ENCODE measurements at regions not wholly inside any gene's neighbourhood (a gene's known extent, or its start where the extent isn't known, plus 50 kb on each side); places are given as distances from the start of the nearest gene placed in this dataset.

DNA sequence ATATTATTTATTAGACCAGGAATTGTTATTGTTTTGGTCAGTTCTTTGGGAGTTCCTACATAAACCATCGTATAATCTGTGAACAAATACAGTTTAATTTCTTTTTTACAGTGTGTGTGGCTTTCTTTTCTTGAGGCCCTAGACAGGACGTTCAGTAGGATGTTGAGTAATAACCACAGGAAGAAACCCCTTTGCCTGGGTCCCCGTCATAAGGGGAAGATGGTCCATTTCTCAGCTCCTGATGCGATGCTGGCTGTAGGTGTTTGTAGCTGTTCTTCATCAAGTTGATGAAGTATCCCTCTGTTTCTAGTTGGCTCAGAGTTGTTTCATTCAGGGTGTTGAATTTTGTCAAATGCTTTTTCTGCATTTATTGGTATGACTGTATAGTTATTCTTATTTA is 219.7 kb upstream of the ADARB2 start:
- peaks cover 0 to 2% (median 0%) of the 10 kb centered on the region in 4 donors for H3K9me3 ChIP-seq
- intact Hi-C loops (cut with DNase I), result no loop called here
- DNase-seq, result no peak
- H3K36me3 ChIP-seq, result no peaks in the 10 kb centered on the region
- 32 to 77% methylated on average over 4 of the region's 4 CpGs for WGBS, 2 donors
- H3K27me3 ChIP-seq, result no peaks in the 10 kb centered on the region
- TF ChIP-seq POLR2AphosphoS5 (IDR thresholded peaks at IDR 0.05) (no peak), POLR2A (IDR thresholded peaks at IDR 0.05) (no peak), EP300 (IDR thresholded peaks at IDR 0.05) (no peak)
- TF ChIP-seq, protein P1, sequence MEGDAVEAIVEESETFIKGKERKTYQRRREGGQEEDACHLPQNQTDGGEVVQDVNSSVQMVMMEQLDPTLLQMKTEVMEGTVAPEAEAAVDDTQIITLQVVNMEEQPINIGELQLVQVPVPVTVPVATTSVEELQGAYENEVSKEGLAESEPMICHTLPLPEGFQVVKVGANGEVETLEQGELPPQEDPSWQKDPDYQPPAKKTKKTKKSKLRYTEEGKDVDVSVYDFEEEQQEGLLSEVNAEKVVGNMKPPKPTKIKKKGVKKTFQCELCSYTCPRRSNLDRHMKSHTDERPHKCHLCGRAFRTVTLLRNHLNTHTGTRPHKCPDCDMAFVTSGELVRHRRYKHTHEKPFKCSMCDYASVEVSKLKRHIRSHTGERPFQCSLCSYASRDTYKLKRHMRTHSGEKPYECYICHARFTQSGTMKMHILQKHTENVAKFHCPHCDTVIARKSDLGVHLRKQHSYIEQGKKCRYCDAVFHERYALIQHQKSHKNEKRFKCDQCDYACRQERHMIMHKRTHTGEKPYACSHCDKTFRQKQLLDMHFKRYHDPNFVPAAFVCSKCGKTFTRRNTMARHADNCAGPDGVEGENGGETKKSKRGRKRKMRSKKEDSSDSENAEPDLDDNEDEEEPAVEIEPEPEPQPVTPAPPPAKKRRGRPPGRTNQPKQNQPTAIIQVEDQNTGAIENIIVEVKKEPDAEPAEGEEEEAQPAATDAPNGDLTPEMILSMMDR (IDR thresholded peaks at IDR 0.05), result no peak
- no peak overlapping the region for H3K27ac ChIP-seq
- no peaks in the 10 kb centered on the region for H3K4me1 ChIP-seq
- H3K4me3 ChIP-seq, result no peak overlapping the region

DNA sequence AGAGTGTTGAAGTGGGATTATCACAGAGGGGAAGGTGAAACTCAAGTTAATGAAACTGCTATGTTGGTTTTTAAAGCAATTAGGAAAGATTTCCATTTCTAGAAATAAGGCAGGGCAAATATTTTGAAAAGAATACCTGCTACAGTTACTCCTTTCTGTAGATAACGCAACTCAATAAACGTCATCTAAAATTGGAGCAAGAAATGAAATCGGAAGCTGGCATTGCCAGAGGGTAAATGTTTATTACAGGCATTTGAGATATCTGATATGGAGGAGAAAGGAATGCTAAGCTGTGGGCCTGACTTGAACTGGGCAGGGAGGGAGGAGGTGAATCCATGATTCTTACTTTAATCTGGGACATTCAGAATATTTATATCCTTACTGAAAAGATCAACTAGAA is 217.0 kb upstream of the ADARB2 start:
- no peak for TF ChIP-seq POLR2AphosphoS5 (IDR thresholded peaks at IDR 0.05)
- TF ChIP-seq, protein P1 (IDR thresholded peaks at IDR 0.05), result no peak
- TF ChIP-seq POLR2A (IDR thresholded peaks at IDR 0.05), result no peak
- TF ChIP-seq EP300 (IDR thresholded peaks at IDR 0.05), result no peak
- intact Hi-C loops (cut with DNase I), result no loop called here

DNA sequence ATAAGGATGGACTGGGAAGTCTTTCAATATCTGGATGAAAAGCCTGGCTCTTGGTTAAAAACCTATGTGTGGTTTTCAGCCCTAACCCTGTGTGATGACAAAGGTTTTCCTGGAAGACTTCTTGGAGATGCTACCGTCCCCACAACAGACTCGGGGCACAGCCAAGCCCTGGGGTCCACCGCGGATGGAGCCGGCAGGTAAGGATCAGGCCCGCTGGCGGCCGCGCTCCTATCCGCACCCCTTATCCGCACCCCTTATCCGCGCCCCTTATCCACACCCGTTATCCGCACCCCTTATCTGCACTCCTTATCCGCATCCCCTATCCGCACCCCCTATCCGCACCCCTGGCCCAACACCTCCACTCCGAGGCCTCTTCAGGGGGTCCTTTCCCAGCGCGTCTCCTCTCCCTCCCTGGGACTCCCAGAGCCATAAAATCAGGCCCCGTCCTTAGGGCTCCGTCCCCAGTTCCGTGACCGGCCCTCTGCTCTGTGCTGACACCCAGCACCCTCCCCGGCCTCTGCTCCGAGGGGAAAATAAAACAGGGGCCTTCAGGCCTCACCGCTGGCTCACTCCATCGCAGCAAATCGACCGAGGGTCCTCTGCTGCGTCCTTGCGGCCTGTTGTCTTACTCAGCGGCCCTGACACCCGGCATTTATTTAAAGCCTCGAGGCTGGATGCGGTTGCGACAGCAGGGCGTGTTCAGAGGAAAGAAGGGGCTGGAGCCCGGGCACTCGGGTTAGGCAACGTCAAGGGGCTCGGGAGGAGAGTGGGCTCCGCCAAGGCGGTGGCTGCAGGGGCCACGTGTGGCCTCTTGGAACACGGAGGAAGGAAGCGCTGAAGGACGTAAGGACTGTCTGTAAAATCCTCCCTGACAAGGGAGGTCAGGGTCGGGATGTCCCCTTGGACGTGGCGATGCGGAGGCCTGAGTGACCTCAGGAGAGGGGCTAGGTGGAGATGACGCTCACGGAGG is 215.1 kb upstream of the ADARB2 start:
- DNase-seq, result no peak
- intact Hi-C loops (cut with DNase I), result no loop called here
- no peaks in the 10 kb centered on the region for H3K36me3 ChIP-seq
- H3K27me3 ChIP-seq, result no peaks in the 10 kb centered on the region
- H3K4me1 ChIP-seq, result no peaks in the 10 kb centered on the region
- H3K27ac ChIP-seq, result no peak overlapping the region
- no peak for TF ChIP-seq EP300 (IDR thresholded peaks at IDR 0.05)
- TF ChIP-seq POLR2A (IDR thresholded peaks at IDR 0.05), result no peak
- TF ChIP-seq, protein P1 (IDR thresholded peaks at IDR 0.05), result no peak
- TF ChIP-seq POLR2AphosphoS5 (IDR thresholded peaks at IDR 0.05), result no peak
- no peaks in the 10 kb centered on the region for H3K9me3 ChIP-seq
- H3K4me3 ChIP-seq, result no peak overlapping the region
- WGBS, 2 donors, result 95% methylated on average over 55 of the region's 55 CpGs

More for the DNA sequence above, 217.0 kb upstream of the ADARB2 start:
- no peak for DNase-seq
- Histone ChIP-seq H3K4me3 (no peak overlapping the region), H3K27ac (no peak overlapping the region), H3K36me3 (no peaks in the 10 kb centered on the region), H3K9me3 (no peaks in the 10 kb centered on the region), H3K27me3 (no peaks in the 10 kb centered on the region), H3K4me1 (no peaks in the 10 kb centered on the region)
- 82 to 87% methylated on average over 3 of the region's 3 CpGs for WGBS, 2 donors

DNA sequence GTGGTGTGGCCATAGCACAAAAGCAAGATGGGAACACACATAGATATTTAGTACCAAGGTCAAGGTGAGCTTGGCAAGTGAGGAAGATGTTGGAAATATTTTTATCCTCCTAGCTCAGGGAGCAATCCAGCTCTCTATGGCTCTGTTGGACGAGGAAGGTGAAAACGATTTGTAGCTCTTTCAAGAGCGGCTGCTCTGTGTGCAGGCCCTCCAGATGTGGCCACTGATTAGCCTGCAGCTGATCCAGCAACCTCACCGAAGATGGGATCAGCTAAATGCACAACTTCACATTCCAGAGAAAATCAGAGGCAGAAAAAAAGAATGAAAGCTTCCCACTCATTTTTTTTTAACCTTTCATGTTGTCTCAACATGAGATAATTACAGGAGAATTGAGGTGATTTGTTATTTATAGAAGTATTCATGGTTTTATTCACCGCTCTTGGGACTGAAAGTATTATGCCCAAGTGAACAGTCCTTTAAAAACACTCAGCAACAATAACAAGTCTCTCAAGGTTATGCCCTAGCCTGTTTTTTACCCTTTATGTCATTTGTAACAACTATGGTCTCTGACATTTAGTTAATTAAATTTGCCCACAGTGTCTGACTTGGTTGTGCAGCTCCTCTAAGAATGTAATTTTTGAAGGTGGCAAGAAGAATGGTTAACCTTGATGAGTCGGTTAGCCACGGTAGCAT is 213.6 kb upstream of the ADARB2 start:
- Histone ChIP-seq H3K4me1 (no peaks in the 10 kb centered on the region), H3K27me3 (no peaks in the 10 kb centered on the region), H3K4me3 (no peak overlapping the region), H3K27ac (no peak overlapping the region), H3K9me3 (no peaks in the 10 kb centered on the region), H3K36me3 (no peaks in the 10 kb centered on the region)
- intact Hi-C loops (cut with DNase I), result no loop called here
- 83 to 87% methylated on average over 7 of the region's 7 CpGs for WGBS, 2 donors
- DNase-seq, result no peak
- TF ChIP-seq POLR2AphosphoS5 (IDR thresholded peaks at IDR 0.05) (no peak), POLR2A (IDR thresholded peaks at IDR 0.05) (no peak), EP300 (IDR thresholded peaks at IDR 0.05) (no peak)
- TF ChIP-seq, protein P1 (IDR thresholded peaks at IDR 0.05), result no peak

Data from sigmoid colon (tissue), 6 donors.